Calu3 (cell line): ENCODE measurements at regions not wholly inside any gene's neighbourhood (a gene's known extent, or its start where the extent isn't known, plus 50 kb on each side); places are given as distances from the start of the nearest gene placed in this dataset.

Source experiments
- BruUV-seq: library from RNA; stranded (reverse); fragments of 400-500 nt; replicated peaks from 2 replicates; lab custom pipeline; 2021; lab: Mats Ljungman, UMichigan
- CTCF ChIA-PET: fragments of 300-600 bp; sonication (Branson Sonifier 250); formaldehyde crosslinking; loops from one replicate; lab custom pipeline; 2022; ENCODE audit warnings: antibody characterized with exemption; lab: Charles Lee
- DNase-seq: peaks from one replicate; pipeline ENCODE4 v3.0.0; 2022
- H3K27ac Mint-ChIP-seq: one replicate; pipeline ENCODE4 v1.8.0; 2022; ENCODE audit warnings: mixed read lengths; ENCODE audit not compliant: unreplicated experiment
- H3K27me3 Mint-ChIP-seq: one replicate; pipeline ENCODE4 v1.8.0; 2022; ENCODE audit warnings: mixed read lengths; ENCODE audit not compliant: unreplicated experiment
- H3K36me3 Mint-ChIP-seq: one replicate; pipeline ENCODE4 v1.8.0; 2022; ENCODE audit warnings: mild to moderate bottlenecking, moderate library complexity, mixed read lengths; ENCODE audit not compliant: insufficient read depth, unreplicated experiment
- H3K4me1 Mint-ChIP-seq: one replicate; pipeline ENCODE4 v1.8.0; 2022; ENCODE audit warnings: mild to moderate bottlenecking, low read depth, mixed read lengths; ENCODE audit not compliant: unreplicated experiment
- H3K4me3 Mint-ChIP-seq: one replicate; pipeline ENCODE4 v1.8.0; 2022; ENCODE audit warnings: mild to moderate bottlenecking, low read depth, moderate library complexity, mixed read lengths; ENCODE audit not compliant: unreplicated experiment
- H3K9me3 Mint-ChIP-seq: one replicate; pipeline ENCODE4 v1.8.0; 2022; ENCODE audit warnings: low read depth, mixed read lengths; ENCODE audit not compliant: unreplicated experiment
- intact Hi-C: fragments of 100-400 bp; cut with micrococcal nuclease; formaldehyde crosslinking; loops from one replicate; pipeline ENCODE4 v1.10.0; 2022; ENCODE audit not compliant: unreplicated experiment
- TF ChIP-seq, protein P1 (sequence below): fragments of 200-600 bp; IDR thresholded peaks from one replicate; pipeline ENCODE4 v1.8.0; 2022; ENCODE audit warnings: antibody characterized with exemption; ENCODE audit not compliant: unreplicated experiment

DNA sequence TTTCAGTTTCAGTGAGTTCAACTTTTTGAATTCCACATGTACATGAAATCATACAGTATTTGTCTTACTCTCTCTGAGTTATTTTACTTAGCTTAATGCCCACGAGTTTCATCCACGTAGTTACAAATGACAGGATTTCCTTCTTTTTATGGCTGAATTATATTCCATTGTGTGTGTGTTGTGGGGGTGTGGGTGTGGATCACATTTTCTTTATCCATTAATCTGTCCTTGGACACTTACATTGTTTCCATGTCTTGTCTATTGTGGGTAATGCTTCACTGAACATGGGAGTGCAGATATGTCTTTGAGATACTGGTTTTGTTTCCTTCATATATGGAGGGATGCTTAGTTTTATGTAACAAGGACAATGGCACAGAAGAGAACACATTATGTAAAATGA lies 63.5 kb upstream of the TMTC1 start:
- H3K9me3 Mint-ChIP-seq, result peaks cover 8% of the 10 kb centered on the region
- H3K36me3 Mint-ChIP-seq, result no peaks in the 10 kb centered on the region
- H3K4me3 Mint-ChIP-seq, result no peak overlapping the region
- BruUV-seq, result no TSS peak
- H3K27ac Mint-ChIP-seq, result no peak overlapping the region
- CTCF ChIA-PET, result no interaction called here
- TF ChIP-seq, protein P1, sequence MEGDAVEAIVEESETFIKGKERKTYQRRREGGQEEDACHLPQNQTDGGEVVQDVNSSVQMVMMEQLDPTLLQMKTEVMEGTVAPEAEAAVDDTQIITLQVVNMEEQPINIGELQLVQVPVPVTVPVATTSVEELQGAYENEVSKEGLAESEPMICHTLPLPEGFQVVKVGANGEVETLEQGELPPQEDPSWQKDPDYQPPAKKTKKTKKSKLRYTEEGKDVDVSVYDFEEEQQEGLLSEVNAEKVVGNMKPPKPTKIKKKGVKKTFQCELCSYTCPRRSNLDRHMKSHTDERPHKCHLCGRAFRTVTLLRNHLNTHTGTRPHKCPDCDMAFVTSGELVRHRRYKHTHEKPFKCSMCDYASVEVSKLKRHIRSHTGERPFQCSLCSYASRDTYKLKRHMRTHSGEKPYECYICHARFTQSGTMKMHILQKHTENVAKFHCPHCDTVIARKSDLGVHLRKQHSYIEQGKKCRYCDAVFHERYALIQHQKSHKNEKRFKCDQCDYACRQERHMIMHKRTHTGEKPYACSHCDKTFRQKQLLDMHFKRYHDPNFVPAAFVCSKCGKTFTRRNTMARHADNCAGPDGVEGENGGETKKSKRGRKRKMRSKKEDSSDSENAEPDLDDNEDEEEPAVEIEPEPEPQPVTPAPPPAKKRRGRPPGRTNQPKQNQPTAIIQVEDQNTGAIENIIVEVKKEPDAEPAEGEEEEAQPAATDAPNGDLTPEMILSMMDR, result no peak
- intact Hi-C loops, result no loop called here
- DNase-seq, result no peak
- H3K27me3 Mint-ChIP-seq, result no peaks in the 10 kb centered on the region
- no peaks in the 10 kb centered on the region for H3K4me1 Mint-ChIP-seq

DNA sequence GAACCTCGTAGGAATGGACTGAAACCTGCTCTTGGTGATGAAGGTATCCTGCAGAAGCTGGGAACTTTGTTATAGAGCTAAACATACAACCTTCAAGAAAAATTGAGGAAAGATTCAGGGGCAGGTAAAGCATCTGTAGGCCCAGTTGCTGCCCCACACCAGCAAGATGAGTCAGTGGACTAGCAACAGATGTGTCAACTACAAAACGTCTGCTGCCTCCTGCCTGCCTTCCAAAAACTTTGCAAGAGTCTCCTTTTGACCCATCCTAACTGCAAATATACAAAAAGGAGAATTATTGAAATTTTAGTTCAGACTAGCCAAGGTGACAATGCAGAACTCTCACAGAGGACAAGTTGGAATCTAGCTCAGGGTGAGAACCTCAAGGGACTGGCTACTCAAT lies 60.9 kb upstream of the TMTC1 start:
- Mint-ChIP-seq H3K4me1 (no peaks in the 10 kb centered on the region), H3K4me3 (no peak overlapping the region), H3K27me3 (no peaks in the 10 kb centered on the region), H3K36me3 (no peaks in the 10 kb centered on the region), H3K27ac (no peak overlapping the region), H3K9me3 (peaks cover 7% of the 10 kb centered on the region)
- TF ChIP-seq, protein P1, result no peak
- intact Hi-C loops, result no loop called here
- CTCF ChIA-PET, result no interaction called here
- no TSS peak for BruUV-seq
- no peak for DNase-seq

DNA sequence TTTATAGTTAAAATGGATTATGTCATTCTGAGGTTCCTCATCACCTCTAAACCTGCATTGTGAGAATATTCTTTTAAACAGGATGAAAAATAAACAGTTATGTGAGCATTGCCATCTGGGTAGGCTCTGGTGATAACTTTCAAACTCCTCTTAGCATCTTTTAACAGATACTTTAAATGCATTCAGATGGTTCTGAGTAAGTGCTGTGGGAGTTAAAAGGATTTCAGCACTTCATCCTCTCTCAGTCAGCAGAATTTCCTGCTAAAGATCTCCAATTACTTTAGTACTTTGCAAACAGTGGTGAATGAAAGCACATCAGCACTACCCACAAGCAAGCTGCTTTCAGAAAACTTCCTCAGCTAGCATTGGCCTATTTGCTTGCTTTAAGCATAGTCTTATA lies 59.3 kb upstream of the TMTC1 start:
- Mint-ChIP-seq H3K4me1 (no peaks in the 10 kb centered on the region), H3K36me3 (no peaks in the 10 kb centered on the region), H3K4me3 (no peak overlapping the region), H3K9me3 (peaks cover 15% of the 10 kb centered on the region), H3K27me3 (no peaks in the 10 kb centered on the region), H3K27ac (no peak overlapping the region)
- TF ChIP-seq, protein P1, result no peak
- DNase-seq, result no peak
- intact Hi-C loops, result no loop called here
- no TSS peak for BruUV-seq
- CTCF ChIA-PET, result interaction anchor here (0.6 kb wide), 1 partner anchor 39 kb away, joined by 3 read pairs; no protein-coding TSS in a partner anchor

DNA sequence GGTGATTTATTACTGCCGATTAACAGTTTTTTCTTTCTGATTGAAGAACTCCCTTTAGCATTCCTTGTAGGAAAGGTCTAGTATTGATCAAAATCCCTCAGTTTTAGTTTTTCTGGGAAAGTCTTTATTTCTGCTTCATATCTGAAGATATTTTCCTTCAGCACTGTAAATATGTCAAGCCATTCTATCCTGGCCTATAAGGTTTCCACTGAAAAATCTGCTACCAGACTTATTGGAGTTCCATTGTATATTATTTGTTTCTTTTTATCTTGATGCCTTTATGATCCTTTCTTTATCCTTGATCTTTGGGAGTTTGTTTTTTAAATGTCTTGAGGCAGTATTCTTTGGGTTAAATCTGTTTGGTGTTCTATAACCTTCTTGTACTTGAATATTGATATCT lies 55.0 kb upstream of the TMTC1 start:
- H3K4me1 Mint-ChIP-seq, result no peaks in the 10 kb centered on the region

More for the DNA sequence above, 55.0 kb upstream of the TMTC1 start:
- peaks cover 17% of the 10 kb centered on the region for H3K9me3 Mint-ChIP-seq
- no peaks in the 10 kb centered on the region for H3K27me3 Mint-ChIP-seq
- CTCF ChIA-PET, result no interaction called here
- TF ChIP-seq, protein P1, result no peak
- no TSS peak for BruUV-seq
- no peaks in the 10 kb centered on the region for H3K36me3 Mint-ChIP-seq
- intact Hi-C loops, result no loop called here
- DNase-seq, result no peak
- H3K4me3 Mint-ChIP-seq, result no peak overlapping the region
- no peak overlapping the region for H3K27ac Mint-ChIP-seq
